ENCODE measurements at regions not wholly inside any gene's neighbourhood (a gene's known extent, or its start where the extent isn't known, plus 50 kb on each side); places are given as distances from the start of the nearest gene placed in this dataset.

GRCh38 chr4:54540931-54541330 lies 116.8 kb upstream of the KIT start:
- no peak for DNase-seq
- intact Hi-C loops (cut with DNase I), result no loop called here

GRCh38 chr4:54541426-54542118 lies 116.2 kb upstream of the KIT start:
- DNase-seq, result no peak
- intact Hi-C loops (cut with DNase I), result no loop called here

- intact Hi-C loops (cut with DNase I), result no loop called here
- no peak for DNase-seq
Observed at GRCh38 chr4:54542119-54542438, 115.7 kb upstream of the KIT start.

GRCh38 chr4:54542540-54543041 lies 115.2 kb upstream of the KIT start:
- intact Hi-C loops (cut with DNase I), result no loop called here
- no peak for DNase-seq

- no peak for DNase-seq
- intact Hi-C loops (cut with DNase I), result no loop called here
Observed at GRCh38 chr4:54543088-54543795, 114.5 kb upstream of the KIT start.

GRCh38 chr4:54545663-54546424 lies 111.9 kb upstream of the KIT start:
- intact Hi-C loops (cut with DNase I), result no loop called here
- DNase-seq, result no peak

GRCh38 chr4:54547299-54548097 lies 110.3 kb upstream of the KIT start:
- no peak for DNase-seq
- intact Hi-C loops (cut with DNase I), result no loop called here

- DNase-seq, result no peak
- intact Hi-C loops (cut with DNase I), result no loop called here
Observed at GRCh38 chr4:54548098-54548620, 109.6 kb upstream of the KIT start.

- intact Hi-C loops (cut with DNase I), result no loop called here
- no peak for DNase-seq
Observed at GRCh38 chr4:54548831-54549460, 108.8 kb upstream of the KIT start.

- intact Hi-C loops (cut with DNase I), result no loop called here
- DNase-seq, result no peak
Observed at GRCh38 chr4:54550395-54551171, 107.2 kb upstream of the KIT start.

GRCh38 chr4:54553001-54553400 lies 104.8 kb upstream of the KIT start:
- intact Hi-C loops (cut with DNase I), result no loop called here

GRCh38 chr4:54554339-54554990 lies 103.3 kb upstream of the KIT start:
- no peak for DNase-seq
- intact Hi-C loops (cut with DNase I), result no loop called here

More at GRCh38 chr4:54553001-54553400, 104.8 kb upstream of the KIT start:
- DNase-seq, result no peak

GRCh38 chr4:54556051-54556450 lies 101.7 kb upstream of the KIT start:
- intact Hi-C loops (cut with DNase I), result no loop called here
- no peak for DNase-seq

GRCh38 chr4:54556587-54556986 lies 101.2 kb upstream of the KIT start:
- no peak for DNase-seq
- intact Hi-C loops (cut with DNase I), result no loop called here

- intact Hi-C loops (cut with DNase I), result no loop called here
- DNase-seq, result no peak
Observed at GRCh38 chr4:54558889-54559677, 98.7 kb upstream of the KIT start.

GRCh38 chr4:54560513-54560912 lies 97.2 kb upstream of the KIT start:
- no peak for DNase-seq
- intact Hi-C loops (cut with DNase I), result no loop called here

GRCh38 chr4:54561940-54562339 lies 95.8 kb upstream of the KIT start:
- intact Hi-C loops (cut with DNase I), result no loop called here
- DNase-seq, result no peak

GRCh38 chr4:54566608-54567007 lies 91.1 kb upstream of the KIT start:
- intact Hi-C loops (cut with DNase I), result no loop called here

More at GRCh38 chr4:54566608-54567007, 91.1 kb upstream of the KIT start:
- no peak for DNase-seq
